ENCODE measurements at regions not wholly inside any gene's neighbourhood (a gene's known extent, or its start where the extent isn't known, plus 50 kb on each side); places are given as distances from the start of the nearest gene placed in this dataset.

DNA sequence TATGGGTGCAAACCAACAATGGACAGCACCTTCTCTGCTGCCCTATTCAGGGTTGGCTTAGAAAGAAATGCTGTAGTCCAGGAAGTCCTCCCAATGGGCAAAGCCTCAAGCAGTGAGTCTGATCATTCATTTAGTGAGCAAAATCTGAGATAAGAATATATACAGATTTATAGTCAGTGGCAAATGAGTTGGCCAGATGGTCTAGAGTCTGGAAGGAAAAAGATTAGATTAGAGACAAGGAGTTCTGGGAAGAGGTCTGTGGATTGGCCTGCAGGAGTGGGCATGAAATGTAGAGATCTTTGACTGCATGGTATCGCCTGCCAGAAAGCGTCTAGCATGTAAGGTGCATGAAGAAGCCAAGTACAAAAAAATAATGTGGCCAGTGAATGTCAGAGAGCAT lies 201.9 kb upstream of the PTER start:
- H3K4me1 ChIP-seq (replicated peaks in 1 of 4; ENCODE audit: control insufficient read depth in 3 of 4, insufficient read depth in 4 of 4, low read length in 3 of 4): no peaks in the 10 kb centered on the region
- no peak overlapping the region for H2BK20ac ChIP-seq (ENCODE audit: low read length)
- H3K9me3 ChIP-seq (ENCODE audit: insufficient read depth in 2 of 2, low read depth in 1 of 2, low read length in 1 of 2): peaks cover 4 to 6% of the 10 kb centered on the region in 2 experiments
- no peak overlapping the region for H4K8ac ChIP-seq (ENCODE audit: extremely low read depth, insufficient read depth, low read length)
- no peak overlapping the region for H2BK5ac ChIP-seq (ENCODE audit: low read depth, low read length)
- H4K91ac ChIP-seq (replicated peaks; ENCODE audit: insufficient read length, low read length): no peak overlapping the region
- H3K79me1 ChIP-seq (ENCODE audit: low read depth, low read length): no peaks in the 10 kb centered on the region
- CTCF ChIA-PET (ENCODE audit: partially characterized antibody): interaction anchor here (1.3 kb wide), 1 partner anchor 9 kb away, joined by 4 read pairs; no protein-coding TSS in a partner anchor
- no peak overlapping the region for H2BK12ac ChIP-seq (ENCODE audit: low read depth, low read length)
- H3K9ac ChIP-seq (replicated peaks in 1 of 4; ENCODE audit: extremely low read depth in 1 of 4, low read depth in 3 of 4, low read length in 3 of 4): no peak overlapping the region
- H4K5ac ChIP-seq (ENCODE audit: insufficient read length, low read depth, low read length): no peak overlapping the region
- no peak overlapping the region for H3K18ac ChIP-seq (ENCODE audit: extremely low read depth, low read length)
- H3K27ac ChIP-seq (ENCODE audit: low read depth, low read length): no peak overlapping the region
- POLR2A ChIA-PET (ENCODE audit: partially characterized antibody): no interaction called here
- DNase-seq (ENCODE audit: low read depth in 1 of 2, low spot score in 2 of 2): no peak
- H3K4ac ChIP-seq (replicated peaks; ENCODE audit: insufficient read length, low read depth, low read length): no peak overlapping the region
- no peaks in the 10 kb centered on the region; a peak in 2 of 8 replicates for H3K36me3 ChIP-seq (ENCODE audit: control insufficient read depth in 2 of 4, insufficient read depth in 4 of 4, low read length in 3 of 4)
- H2AK5ac ChIP-seq (ENCODE audit: low read depth, low read length): no peak overlapping the region
- H2AFZ ChIP-seq (ENCODE audit: low read length): no peak overlapping the region
- no peaks in the 10 kb centered on the region for H3K23me2 ChIP-seq (ENCODE audit: low read depth, low read length)
- no peaks in the 10 kb centered on the region for H3K27me3 ChIP-seq (replicated peaks in 1 of 4; ENCODE audit: control insufficient read depth in 3 of 4, extremely low read depth in 1 of 4, insufficient read depth in 3 of 4, low read length in 3 of 4)
- no peaks in the 10 kb centered on the region for H3K79me2 ChIP-seq (ENCODE audit: control insufficient read depth in 1 of 2, insufficient read depth in 2 of 2, low read length in 2 of 2)
- no peak overlapping the region for H3K23ac ChIP-seq (ENCODE audit: insufficient read length)
- WGBS, 2 experiments (ENCODE audit: extremely low coverage in 1 of 2, insufficient coverage in 1 of 2, insufficient read length in 1 of 2, insufficient replicate concordance in 2 of 2, low coverage in 1 of 2, low lambda C conversion rate in 2 of 2, missing lambda C conversion rate in 1 of 2): 95% methylated on average over 2 of the region's 2 CpGs; no CpG with 5 or more reads in 1 of the 2 experiments
- no peak overlapping the region for H2BK15ac ChIP-seq (ENCODE audit: low read length)
- TF ChIP-seq POU5F1 (IDR thresholded peaks at IDR 0.05; ENCODE audit: low read depth, low read length) (no peak), CREB1 (IDR thresholded peaks at IDR 0.05) (no peak), POLR2A (IDR thresholded peaks at IDR 0.05; ENCODE audit: control extremely low read depth in 1 of 2, low read depth in 2 of 2, low read length in 2 of 2) (no peak), EZH2 (IDR thresholded peaks at IDR 0.05; ENCODE audit: low read depth, low read length, severe bottlenecking) (no peak), GABPA (IDR thresholded peaks at IDR 0.05; ENCODE audit: borderline replicate concordance, insufficient read depth, low read length) (no peak), JUND (IDR thresholded peaks at IDR 0.05; ENCODE audit: low read length) (no peak), TAF1 (IDR thresholded peaks at IDR 0.05; ENCODE audit: low read depth, low read length) (no peak), CEBPB (IDR thresholded peaks at IDR 0.05; ENCODE audit: low read depth, low read length) (no peak), TCF12 (IDR thresholded peaks at IDR 0.05; ENCODE audit: low read depth, low read length) (no peak), HDAC6 (IDR thresholded peaks at IDR 0.05; ENCODE audit: low read depth, low read length) (no peak)
- TF ChIP-seq, protein P1, sequence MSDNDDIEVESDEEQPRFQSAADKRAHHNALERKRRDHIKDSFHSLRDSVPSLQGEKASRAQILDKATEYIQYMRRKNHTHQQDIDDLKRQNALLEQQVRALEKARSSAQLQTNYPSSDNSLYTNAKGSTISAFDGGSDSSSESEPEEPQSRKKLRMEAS (IDR thresholded peaks at IDR 0.05): no peak
- TF ChIP-seq, protein P2, sequence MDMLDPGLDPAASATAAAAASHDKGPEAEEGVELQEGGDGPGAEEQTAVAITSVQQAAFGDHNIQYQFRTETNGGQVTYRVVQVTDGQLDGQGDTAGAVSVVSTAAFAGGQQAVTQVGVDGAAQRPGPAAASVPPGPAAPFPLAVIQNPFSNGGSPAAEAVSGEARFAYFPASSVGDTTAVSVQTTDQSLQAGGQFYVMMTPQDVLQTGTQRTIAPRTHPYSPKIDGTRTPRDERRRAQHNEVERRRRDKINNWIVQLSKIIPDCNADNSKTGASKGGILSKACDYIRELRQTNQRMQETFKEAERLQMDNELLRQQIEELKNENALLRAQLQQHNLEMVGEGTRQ (IDR thresholded peaks at IDR 0.05; ENCODE audit: low read length): no peak
- no peak overlapping the region for H3K56ac ChIP-seq (replicated peaks; ENCODE audit: insufficient read length, low read depth, low read length)
- FAIRE-seq: no peak
- H3K4me2 ChIP-seq (ENCODE audit: insufficient read depth in 1 of 2, low read depth in 2 of 2, low read length in 2 of 2): no peak overlapping the region
- no peaks in the 10 kb centered on the region for H4K20me1 ChIP-seq (replicated peaks in 1 of 2; ENCODE audit: control insufficient read depth in 1 of 2, insufficient read depth in 2 of 2, low read length in 2 of 2)
- no peak overlapping the region for H2BK120ac ChIP-seq (replicated peaks; ENCODE audit: low read depth, low read length)
- no peak overlapping the region for H3K14ac ChIP-seq (ENCODE audit: insufficient read length)
- H3K4me3 ChIP-seq (ENCODE audit: extremely low read depth in 1 of 4, insufficient read depth in 2 of 4, low read depth in 3 of 4, low read length in 4 of 4): no peak overlapping the region
